ENCODE measurements at regions not wholly inside any gene's neighbourhood (a gene's known extent, or its start where the extent isn't known, plus 50 kb on each side); places are given as distances from the start of the nearest gene placed in this dataset.

DNA sequence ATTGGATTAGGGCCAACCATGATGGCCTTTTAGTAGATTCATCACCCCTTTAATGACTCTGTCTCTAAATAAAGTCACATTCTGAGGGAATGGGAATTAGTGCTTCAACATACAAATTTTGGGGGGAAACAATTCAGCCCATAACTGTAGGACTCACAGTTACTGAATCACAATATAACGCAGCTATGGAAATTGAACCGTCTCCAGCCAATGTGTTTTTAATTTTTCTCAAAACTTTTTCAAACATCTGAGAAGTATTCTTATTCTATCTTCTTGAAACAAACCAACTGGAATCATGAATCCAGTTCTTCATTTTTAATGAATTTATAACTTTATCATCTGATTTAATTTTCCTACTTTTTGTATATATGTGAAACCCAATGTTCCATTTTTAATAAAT lies 373.1 kb upstream of the SYT4 start:
- DNase-seq, result no peak

DNA sequence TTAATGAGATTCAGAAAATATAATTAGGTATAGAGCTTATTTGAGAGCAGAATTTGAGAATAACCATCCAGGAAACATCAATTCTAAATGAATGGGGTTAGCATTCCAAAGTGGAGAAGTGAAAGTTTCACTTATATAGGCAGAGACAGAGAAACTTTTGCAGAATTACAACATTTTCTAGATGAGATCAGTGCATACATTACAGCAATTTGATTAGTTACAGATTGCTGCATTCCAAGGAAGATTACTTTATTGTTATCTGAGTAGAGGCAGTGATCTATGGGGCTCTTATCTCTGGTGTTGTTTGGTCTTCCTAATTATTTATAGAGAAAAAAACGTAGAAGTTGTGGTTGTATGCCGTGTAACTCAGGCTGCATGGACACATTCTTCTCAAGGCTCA lies 373.8 kb upstream of the SYT4 start:
- DNase-seq, result no peak

DNA sequence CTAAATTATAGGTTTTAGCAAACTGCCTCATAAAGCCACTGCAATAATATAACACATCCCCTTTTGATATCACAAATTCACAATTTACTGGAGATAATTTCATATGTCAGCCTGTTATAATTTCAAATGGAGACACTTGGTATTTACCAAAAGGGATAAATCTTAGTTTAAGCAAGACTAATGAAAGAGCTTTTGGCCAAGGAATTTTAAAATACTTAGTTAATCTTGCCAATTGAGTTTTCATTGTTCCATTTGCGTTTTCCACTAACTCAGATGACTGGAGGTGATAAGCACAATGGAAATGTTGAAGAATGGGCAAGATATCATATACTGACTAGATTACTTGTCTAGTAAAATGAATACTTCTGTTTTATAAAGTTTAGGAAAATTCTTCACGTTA lies 379.3 kb upstream of the SYT4 start:
- DNase-seq, result no peak

DNA sequence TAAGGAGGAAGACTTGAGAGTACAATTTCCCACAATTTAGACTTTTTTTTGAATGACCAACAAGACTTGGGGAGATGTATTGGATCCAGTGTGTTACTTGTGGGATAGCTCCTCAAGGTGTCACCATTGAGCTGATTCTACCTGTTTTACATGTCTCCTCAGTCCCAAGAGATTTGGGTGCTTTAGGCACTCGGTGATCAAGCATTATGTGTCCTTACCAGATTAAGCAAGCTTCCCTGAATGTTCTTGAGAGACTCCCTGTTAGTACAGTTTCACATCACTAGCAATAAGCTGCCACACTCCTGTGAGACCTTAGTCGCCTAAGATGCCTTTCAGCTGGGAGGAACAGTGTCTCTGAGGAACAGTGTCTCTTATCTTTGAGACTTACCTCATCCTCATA lies 384.3 kb upstream of the SYT4 start:
- DNase-seq, result no peak

DNA sequence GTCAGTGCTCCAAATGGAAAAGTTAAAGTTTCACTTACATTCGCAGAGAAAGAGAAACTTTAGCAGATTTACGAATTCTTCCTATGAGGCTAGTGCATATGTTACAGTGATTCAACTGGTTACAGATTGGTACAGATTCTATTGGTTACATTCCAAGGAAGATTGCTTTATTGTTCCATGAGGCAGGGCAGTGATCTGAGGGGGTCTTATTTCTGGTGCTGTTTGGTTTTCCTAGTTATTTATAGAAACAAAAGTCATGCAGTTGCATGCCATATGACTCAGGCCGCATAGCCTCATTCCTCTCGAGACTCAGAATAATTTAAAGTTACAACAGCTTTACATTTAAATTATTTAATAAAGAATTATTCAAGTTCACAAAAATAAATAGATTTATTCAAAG lies 385.4 kb upstream of the SYT4 start:
- DNase-seq, result no peak

DNA sequence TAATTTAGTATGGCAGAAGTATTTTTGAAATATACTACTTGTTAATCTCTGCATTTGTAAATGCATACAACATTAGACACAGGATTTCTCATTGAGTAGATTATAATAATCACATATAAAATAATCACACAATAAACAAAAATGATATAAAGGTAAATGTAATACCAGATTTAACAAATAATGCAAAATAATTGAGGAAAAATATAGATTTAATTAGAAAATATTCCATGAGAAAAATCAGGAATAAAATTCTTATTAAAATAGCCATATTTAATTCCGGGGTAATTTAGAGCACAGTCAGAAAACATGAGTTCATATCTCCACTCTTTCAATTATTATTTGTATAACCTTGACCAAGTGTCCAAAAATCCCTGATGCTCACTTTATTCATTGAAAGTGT lies 385.9 kb upstream of the SYT4 start:
- DNase-seq, result no peak

DNA sequence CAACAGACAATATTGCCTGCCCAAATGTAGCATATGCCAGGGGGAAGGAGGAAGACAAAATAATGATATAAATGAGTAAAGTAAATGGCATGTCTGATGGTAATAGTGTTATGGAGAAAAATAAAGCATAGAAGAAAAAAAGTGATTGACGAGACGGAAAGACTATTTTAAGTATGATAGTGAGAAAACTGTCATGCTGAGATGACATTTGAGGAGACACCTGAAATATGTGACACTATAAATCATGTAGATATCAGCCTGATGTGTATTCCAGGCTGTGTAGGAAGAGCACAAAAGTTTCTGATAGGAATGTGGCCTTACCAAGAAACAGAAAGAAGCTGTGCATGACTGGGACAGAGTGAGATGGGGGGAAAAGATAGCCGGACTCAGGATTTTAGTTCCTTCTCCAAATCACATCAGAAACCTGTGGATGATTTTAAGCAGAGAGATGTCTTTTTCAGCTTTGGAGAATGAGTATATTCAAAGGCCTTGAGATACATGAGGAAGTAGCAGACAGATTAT lies 387.3 kb upstream of the SYT4 start:
- DNase-seq, result no peak

DNA sequence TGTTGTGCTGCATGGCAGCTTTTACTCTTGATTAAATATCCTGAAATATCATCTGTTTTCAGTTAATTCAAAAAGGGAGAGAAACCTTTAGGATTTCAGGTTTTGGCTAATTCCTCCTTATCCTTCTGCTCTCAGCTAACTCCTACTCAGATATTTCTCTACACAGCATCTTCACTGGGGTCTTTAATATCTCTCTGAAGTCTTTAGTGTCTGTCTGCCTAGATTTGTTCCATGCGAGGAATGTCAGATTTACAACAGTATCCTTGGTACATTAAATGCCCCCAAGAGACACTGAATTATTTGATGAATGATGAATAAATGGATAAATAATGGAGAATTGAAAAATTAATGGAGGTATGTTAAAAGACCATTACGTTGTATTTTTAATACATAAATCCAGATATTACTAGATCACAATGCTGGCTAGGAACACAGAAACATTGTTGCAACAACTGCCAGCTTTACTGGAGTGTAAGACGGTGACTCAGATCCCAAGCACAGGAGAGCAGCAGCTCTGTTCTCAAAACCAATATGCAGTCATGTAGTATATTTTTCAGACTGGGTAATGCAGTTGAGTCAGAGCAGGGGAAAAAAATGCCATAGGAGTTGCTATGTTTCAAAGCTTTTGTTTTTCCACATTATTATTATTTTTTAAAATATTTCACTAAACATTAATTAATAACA lies 388.0 kb upstream of the SYT4 start:
- no peak for DNase-seq

DNA sequence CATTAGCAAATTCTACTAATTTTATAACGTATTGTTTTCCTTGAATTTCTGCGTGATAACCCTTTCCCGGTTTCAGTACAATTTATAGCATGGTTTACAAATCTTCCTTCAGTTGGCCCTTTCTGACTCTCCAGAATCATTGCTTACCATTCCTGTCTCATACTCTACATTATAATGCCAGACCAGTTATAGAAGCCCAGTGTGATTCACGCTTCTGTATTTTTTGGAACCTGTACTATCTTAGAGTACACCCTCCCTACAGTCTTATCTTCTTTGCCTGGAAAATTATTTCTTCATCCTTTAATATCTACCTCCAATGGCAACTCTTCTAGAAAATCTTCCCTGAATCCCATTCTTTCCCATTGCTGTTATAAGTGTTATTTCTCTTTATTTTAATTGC lies 391.6 kb upstream of the SYT4 start:
- DNase-seq, result no peak

DNA sequence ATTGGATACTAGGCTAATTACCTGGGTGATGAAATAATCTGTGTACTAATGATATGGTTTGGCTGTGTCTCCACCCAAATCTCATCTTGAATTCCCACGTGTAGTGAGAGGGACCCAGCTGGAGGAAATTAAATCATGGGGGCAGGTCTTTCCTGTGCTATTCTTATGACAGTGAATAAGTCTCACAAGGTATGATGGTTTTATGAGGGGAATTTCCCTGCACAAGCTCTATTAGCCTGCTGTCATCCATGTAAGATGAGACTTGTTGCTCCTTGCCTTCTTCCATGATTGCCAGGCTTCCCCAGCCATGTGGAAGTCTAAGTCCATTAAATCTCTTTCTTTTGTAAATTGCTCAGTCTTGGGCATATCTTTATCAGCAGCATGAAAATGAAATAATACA lies 394.1 kb upstream of the SYT4 start:
- DNase-seq, result no peak

DNA sequence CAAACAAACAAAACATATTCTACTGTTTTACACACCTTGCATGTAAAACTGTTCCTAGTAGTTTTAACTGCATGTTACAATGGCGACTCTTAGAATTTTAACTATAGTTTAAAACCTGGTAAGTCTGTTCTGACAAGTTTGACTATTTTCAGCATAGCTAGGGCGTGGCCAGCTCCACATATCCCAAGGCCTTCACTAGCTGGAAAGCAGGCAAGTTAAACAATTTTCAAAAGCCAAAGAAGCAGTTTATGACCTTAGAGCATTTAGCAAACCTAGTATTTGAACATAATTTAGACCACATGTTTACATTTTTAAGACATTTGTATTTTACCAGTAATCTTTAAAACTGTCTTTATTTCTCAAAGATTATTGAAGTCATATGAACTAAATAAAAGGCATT lies 402.8 kb upstream of the SYT4 start:
- DNase-seq, result no peak

DNA sequence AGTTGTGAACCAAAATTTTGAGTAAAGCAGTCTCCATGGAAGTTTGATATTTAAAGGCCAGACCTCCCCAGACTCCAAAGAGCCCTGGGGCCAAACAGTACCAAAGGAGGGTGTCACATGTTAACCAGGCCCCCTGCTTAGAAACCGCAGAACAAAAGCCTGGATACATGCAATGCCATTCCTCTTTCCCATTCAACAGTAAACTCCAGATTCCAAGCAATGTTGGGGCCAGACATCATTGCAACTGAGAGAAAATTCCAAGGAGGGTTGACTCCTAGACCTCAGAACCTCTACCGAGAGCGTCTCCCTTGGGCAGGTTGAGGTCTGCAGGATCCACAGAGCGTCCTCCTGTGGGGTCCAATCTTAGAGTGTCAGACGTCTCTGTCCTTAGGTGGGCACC lies 404.4 kb upstream of the SYT4 start:
- no peak for DNase-seq

DNA sequence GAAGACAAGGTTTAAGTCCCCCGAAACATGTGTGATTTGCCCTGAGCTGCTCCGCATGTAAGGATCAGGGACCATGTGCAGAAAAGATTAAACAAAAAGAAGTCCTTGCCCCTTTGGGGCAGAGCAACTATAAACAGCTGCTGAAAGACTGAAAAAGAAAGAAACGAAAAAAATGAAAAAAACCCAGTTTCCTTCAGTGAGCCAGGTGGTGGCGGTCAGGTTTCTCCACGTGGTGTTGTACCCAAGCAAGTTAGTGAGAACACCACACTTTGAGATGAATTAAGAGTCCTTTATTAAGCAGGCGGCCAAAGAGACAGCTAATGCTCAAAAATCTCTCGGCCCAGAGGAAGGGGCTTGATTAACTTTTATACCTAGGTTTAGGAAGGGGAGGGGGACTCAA lies 404.9 kb upstream of the SYT4 start:
- no peak for DNase-seq

DNA sequence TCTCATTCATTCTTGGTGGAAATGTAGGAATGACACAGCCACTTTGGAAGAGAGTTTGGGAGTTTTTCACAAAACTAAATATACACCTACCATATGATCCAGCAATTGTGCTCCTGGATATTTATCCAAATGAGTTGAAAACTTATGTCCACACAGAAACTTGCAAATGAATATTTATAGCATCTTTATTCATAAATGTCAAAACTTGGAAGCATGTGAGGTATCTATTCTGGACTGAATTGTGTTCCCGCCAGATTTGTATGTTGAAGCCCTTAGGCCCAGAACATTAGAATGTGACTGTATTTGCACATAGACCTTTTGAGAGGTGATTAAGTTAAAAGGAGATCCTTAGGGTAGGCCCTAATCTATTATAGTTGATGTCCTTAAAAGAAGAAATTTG lies 409.4 kb upstream of the SYT4 start:
- DNase-seq, result no peak

DNA sequence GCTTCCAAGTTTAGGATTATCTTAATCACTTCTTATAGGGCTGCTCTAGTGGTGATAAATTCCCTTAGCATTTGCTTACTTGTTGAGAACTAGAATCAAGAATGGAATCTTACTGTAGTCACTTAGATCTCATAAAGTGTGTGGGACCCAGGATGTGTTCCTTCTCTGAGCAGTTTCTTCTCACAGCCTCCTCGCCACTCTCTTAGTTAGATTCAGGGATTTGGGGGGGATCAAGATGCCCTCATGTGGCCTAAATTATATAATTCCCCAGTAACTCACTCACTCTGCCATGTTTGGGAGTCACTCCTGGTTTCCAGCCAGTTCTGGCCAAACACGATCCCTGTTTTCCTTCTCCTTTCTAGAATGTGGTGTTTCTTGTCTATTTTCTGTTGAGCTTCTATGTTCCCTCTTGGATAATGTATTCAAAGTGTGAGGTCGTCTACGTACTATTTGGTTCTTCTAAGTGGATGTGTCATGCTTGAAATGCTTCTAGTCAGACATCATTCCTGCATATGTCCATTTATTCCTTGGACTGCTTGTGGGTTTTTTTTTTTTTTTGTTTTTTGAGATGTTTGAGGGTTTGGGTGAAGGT lies 414.9 kb upstream of the SYT4 start:
- DNase-seq, result no peak

DNA sequence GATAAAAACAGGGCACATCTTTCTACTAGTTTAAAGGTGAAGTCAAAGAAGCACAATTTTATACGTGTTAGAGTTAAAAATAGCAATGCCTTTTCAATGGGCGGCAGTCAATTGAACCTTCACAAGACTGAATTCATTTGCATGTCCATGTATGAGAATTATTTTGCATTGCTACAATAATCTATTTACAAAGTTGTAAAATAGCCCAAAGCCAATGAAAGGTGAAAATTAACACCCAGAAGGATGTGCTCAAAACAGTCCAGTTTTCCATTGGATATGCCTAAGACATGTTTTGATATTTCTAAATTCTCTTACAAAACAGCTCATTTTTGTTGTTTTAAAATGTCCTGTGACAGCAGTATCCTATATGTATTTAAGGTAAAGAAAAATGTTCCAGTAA lies 425.1 kb upstream of the SYT4 start:
- no peak for DNase-seq

DNA sequence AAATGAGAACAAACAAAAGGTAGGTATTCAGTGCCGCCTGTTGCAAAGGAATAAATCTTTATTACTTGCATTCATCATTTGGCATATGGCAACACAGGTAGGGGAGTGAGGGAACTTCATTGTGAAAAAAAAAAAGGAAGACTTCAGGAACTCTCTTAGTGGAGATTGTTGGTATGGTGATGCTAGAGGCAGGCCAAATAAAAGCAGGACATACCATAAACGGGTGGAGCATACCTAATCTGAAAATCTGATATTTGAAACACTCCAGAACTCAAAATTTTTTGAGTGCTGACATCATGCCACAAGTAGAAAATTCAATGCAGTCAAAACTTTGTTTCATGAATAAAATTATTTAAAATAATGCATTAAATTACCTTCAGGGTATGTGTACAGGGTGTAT lies 425.8 kb upstream of the SYT4 start:
- DNase-seq, result no peak

DNA sequence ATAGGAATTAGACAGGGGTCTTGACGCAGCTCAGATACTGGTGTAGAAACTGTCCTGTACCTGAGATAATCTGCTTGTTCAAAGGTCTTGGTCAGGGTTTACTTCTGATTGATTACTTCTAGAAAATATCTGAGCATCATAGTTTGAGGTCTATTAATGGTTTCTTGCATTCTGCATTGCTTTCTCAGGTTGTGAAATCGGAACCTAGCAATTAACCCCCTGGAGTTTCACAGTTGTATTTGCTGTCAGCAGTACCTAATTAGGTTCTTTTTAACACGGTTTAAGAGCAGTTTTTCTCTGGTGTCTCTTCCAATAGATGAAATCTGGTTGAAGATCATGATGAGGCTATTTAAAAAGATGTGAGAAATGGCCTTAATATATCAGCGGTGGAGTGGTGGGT lies 428.6 kb upstream of the SYT4 start:
- DNase-seq, result no peak

DNA sequence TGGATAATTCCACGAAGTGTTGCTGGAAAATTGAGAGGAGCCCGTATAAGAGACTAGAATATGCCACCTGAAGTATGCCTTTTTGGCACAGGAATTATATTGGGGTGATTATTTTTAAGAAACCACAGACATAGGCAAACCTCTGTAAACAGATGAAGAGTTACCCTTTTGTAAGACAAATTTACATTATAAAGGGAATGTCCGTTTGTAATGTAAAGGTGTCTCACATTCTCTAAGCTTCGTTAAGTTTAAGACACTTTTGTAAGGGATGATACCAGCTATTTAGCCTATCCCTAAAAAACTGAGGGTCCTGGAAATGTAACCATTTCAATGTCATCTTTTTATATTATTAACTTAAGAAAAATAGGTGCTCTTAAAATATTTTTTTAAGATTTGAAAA lies 432.8 kb upstream of the SYT4 start:
- DNase-seq, result no peak

DNA sequence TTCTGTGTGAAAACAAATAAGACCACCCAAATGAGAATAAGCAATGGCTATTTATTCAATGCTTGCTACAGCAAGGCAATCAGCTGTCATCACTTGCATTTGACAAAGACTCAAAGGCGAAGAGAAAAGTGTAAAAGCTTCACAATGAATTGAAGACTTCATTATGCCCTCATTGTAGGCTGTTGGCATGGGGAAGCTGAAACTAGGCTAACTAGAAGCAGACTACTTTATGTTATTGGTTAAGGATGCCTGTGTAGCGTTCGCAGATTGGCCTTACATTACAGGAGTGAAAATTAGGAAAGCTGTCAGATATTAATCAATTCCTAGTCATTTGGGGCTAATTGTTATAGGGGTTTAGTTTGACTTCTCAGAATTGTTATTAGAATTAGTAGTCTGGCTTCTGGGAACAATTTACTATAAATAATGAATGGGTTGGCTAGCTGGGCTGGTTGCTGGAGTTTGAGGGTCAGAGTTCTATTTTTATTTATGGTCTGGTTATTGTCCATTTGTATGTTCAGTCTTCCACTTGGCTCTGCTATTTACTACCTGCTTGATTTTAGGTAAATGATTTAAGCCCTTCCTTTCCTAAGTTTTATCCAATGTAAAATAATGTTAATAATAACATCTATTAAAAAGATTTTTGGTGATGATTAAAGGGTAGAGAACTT lies 437.2 kb upstream of the SYT4 start:
- DNase-seq, result no peak

DNA sequence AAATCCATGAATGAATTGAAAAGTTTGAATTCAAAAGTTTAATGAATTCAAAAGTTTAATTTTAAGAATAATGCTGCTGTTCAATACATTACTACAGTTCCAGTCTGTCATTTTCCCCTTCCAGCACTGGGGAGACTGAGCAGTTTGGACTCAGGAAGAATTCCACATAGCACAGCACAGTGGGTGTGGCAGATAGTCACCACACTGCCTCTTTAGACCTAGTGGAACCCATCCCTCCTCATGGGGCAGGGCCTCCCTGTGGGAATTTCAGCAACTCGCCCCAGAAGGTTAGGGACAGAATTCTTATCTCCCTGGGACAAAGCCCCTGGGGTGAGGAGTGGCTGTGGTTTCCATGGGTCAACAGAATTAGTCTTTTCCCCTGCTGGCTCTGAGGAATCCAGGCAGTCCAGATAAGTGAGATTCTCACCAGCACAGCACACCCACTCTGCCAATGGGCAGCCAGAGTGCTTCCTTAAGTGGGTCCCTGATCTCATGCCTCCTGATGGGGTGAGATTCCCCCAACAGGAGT lies 442.0 kb upstream of the SYT4 start:
- no peak for DNase-seq

DNA sequence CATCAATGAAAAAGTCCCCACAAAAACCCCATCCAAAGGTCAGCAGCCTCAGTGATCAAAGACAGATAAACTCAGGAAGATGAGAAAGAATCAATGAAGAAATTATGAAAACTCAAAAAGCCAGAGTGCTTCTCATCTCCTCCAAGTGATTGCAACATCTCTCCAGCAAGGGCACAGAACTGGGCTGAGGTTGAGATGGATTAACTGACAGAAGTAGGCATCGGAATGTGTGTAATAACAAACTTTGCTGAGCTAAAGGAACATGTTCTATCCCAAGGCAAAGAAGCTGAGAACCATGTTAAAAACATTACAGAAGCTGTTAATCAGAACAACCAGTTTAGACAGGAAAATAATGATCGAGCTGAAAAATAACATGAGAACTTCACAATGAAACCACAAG lies 442.8 kb upstream of the SYT4 start:
- DNase-seq, result no peak

DNA sequence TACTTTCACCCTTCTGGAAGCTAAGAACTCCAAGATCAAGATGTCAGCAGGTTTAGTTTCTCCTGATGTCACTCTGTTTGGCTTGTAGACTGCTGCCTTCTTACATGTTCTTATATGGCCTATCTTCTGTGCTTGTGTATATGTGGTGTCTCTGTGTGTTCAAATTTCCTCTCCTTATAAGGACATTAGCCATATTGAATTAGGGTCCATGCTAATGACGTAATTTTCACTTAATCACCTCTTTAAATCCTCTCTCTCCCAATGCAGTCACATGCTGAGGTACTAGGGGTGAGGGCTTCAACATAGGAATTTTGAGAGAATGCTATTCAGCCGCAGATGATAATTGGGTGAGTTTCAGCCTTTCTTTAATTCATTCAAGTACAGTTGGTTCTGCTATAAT lies 458.3 kb upstream of the SYT4 start:
- DNase-seq, result no peak
